ENCODE measurements at regions not wholly inside any gene's neighbourhood (a gene's known extent, or its start where the extent isn't known, plus 50 kb on each side); places are given as distances from the start of the nearest gene placed in this dataset.
"Not testable (repeated sequence)": the region's sequence is repeated elsewhere in the genome, so short reads cannot be mapped to it uniquely, and the experiment has no call there.

DNA sequence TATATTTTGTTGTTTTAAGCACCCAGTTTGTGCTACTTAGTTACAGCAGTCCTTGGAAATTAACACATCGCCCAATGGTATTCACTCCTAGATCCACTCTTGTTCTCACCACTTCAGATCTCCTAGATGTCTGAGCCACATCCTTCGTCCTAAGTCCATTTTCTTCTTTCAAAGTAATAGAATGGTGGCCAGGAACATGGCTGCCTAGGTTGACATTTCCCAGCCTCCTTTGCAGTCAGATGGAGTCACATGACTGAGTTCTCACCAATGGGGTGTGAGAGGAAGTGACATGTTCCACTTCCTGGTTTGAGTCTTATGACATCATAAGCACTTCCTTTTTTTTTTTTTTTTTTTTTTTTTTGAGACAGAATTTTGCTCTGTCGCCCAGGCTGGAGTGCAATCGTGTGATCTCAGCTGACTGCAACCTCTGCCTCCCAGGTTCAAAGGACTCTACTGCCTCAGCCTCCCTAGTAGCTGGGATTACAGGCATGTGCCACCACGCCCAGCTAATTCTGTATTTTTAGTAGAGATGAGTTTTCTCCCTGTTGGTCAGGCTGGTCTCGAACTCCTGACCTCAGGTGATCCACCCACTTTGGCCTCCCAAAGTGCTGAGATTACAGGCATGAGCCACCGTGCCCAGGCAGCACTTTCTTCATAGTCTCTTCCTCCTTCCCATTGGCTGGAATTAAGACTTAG is 91.7 kb upstream of the MRI1 start:
- DNase-seq, result peak; percentile 32
- H3K4me3 Mint-ChIP-seq, result peak overlapping the region; percentile 36
- not testable (repeated sequence) for ATAC-seq

DNA sequence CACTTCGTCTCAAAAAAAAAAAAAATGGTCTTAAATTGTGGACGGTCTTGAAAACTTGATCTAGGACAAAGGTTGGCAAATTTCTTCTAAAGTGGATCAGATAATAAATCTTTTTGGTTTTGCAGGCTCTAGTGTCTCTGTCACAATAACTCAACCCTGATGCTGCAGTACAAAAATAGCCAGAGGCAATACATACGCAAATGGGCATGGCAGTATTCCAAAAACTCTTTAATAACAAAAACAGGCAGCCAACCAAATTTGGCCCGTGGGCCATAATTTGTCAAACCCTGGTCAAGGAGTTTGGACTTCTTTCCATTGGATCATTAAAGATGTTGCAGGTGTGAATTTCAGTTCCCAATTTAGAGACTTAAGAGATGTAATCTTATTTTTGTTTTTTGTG is 93.5 kb upstream of the MRI1 start:
- Mint-ChIP-seq H3K4me1 (peaks cover under 1% of the 10 kb centered on the region), H3K27me3 (peaks cover 2% of the 10 kb centered on the region), H3K27ac (no peak overlapping the region), H3K4me3 (no peak overlapping the region), H3K9me3 (peaks cover 4% of the 10 kb centered on the region), H3K36me3 (ENCODE audit: low read depth) (peaks cover 5% of the 10 kb centered on the region)
- DNase-seq, result no peak
- no peak for ATAC-seq

More for the DNA sequence above, 91.7 kb upstream of the MRI1 start:
- H3K9me3 Mint-ChIP-seq; H3K27me3 Mint-ChIP-seq; H3K27ac Mint-ChIP-seq; H3K36me3 Mint-ChIP-seq (ENCODE audit: low read depth); H3K4me1 Mint-ChIP-seq: not testable (repeated sequence)

DNA sequence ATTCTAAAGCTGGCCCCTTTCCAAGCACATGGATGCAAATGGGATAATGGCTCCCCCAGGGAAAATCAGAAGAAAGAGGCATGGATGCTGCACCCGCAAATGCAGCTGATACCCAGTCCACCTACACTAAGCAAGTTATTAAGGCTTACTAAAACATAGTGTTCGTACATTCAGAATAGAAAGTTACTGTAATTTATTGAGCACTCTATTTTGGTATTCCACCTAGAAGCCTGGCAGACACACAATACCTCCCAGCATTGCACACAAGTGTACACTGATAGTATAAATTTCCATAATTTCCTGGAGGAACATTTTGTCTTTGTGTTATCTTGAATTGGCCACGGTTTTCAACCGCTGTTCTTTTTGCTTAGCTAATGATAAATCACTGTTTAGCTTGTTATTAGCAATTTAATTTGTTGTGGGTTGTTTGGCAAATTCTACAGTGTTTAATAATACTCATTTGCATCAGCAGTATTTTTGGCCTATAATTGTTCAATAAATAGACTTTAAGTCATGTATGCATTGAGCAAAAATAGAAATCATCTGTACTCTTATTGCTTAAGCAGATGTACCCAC is 94.5 kb upstream of the MRI1 start:
- no peaks in the 10 kb centered on the region for H3K4me1 Mint-ChIP-seq
- H3K9me3 Mint-ChIP-seq, result peaks cover 4% of the 10 kb centered on the region
- peaks cover 5% of the 10 kb centered on the region for H3K36me3 Mint-ChIP-seq (ENCODE audit: low read depth)
- H3K27me3 Mint-ChIP-seq, result no peaks in the 10 kb centered on the region
- no peak overlapping the region for H3K4me3 Mint-ChIP-seq
- ATAC-seq, result no peak
- no peak for DNase-seq
- H3K27ac Mint-ChIP-seq, result no peak overlapping the region

GRCh38 chr19:13668964-13669363 is 95.4 kb upstream of the MRI1 start:
- DNase-seq (no peak), ATAC-seq (no peak)
- H3K9me3 Mint-ChIP-seq, result peaks cover 4% of the 10 kb centered on the region
- H3K27ac Mint-ChIP-seq, result no peak overlapping the region
- H3K27me3 Mint-ChIP-seq, result no peaks in the 10 kb centered on the region
- H3K4me1 Mint-ChIP-seq, result no peaks in the 10 kb centered on the region
- H3K36me3 Mint-ChIP-seq (ENCODE audit: low read depth), result peaks cover 5% of the 10 kb centered on the region
- no peak overlapping the region for H3K4me3 Mint-ChIP-seq

DNA sequence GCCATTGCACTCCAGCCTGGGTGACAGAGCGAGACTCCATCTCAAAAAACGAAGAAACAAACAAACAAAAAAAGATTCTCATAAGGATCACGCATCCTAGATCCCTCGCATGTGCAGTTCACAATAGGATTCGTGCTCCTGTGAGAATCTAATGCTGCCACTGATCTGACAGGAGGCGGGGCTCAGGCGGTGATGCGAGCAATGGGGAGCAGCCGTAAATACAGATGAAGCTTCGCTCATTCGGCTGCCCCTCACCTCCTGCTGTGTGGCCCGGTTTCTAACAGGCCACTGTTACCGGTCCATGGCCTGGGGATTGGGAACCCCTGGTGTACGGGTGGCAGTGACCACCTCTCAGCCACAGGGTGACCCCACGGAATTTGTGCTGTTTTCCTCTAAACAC is 98.2 kb upstream of the MRI1 start:
- no peaks in the 10 kb centered on the region for H3K27me3 Mint-ChIP-seq
- DNase-seq, result no peak
- no peak overlapping the region for H3K4me3 Mint-ChIP-seq
- no peaks in the 10 kb centered on the region for H3K4me1 Mint-ChIP-seq
- no peaks in the 10 kb centered on the region for H3K9me3 Mint-ChIP-seq
- no peak for ATAC-seq
- H3K36me3 Mint-ChIP-seq (ENCODE audit: low read depth), result no peaks in the 10 kb centered on the region
- no peak overlapping the region for H3K27ac Mint-ChIP-seq

- Mint-ChIP-seq H3K27ac (no peak overlapping the region), H3K9me3 (no peaks in the 10 kb centered on the region), H3K4me1 (no peaks in the 10 kb centered on the region), H3K27me3 (no peaks in the 10 kb centered on the region), H3K4me3 (no peak overlapping the region), H3K36me3 (ENCODE audit: low read depth) (no peaks in the 10 kb centered on the region)
- no peak for DNase-seq
- no peak for ATAC-seq
These were observed 99.0 kb upstream of the MRI1 start for GRCh38 chr19:13665125-13665905.

DNA sequence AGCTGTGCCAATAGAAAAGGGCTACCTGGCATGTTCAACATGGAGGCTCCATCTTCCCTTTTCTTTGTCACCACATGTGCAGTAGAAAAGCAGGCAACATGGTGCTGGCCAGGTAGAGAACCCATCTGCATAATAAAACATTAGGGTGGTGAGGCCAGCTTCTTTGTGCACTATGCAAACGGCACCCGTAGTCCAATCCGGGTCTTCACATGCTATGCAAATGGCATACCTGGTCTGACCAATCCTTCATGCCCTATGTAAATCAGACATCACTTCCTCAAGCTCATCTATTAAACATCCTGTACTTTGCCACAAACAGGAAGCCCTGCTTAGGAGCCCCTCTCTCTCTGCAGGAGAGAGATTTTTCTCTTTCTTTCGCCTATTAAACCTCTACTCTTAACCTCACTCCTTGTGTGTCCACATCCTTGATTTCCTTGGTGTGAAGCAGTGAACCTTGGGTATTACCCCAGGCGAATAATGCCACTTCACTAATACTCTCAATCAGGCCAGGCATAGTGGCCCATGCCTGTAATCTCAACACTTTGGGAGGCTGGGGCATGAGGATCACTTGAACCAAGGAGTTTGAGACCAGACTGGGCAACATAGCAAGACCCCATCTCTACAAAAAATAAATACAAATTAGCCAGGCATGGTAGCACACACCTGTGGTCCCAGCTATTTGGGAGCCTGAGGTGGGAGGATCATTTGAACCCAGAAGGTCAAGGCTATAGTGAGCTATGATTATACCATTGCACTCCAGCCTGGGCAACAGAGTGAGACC is 111.3 kb upstream of the MRI1 start:
- Mint-ChIP-seq H3K4me1 (peaks cover 3% of the 10 kb centered on the region), H3K36me3 (ENCODE audit: low read depth) (no peaks in the 10 kb centered on the region), H3K27ac (no peak overlapping the region), H3K4me3 (no peak overlapping the region), H3K9me3 (peaks cover 4% of the 10 kb centered on the region), H3K27me3 (peaks cover under 1% of the 10 kb centered on the region)
- DNase-seq (no peak), ATAC-seq (no peak)

GRCh38 chr19:13646758-13647157 is 117.6 kb upstream of the MRI1 start:
- Mint-ChIP-seq H3K4me3 (no peak overlapping the region), H3K4me1 (no peaks in the 10 kb centered on the region), H3K36me3 (ENCODE audit: low read depth) (no peaks in the 10 kb centered on the region), H3K9me3 (peaks cover 4% of the 10 kb centered on the region), H3K27ac (no peak overlapping the region), H3K27me3 (peaks cover 4% of the 10 kb centered on the region)
- no peak for DNase-seq
- ATAC-seq, result no peak

- peaks cover 4% of the 10 kb centered on the region for H3K9me3 Mint-ChIP-seq
- ATAC-seq (no peak), DNase-seq (no peak)
- H3K36me3 Mint-ChIP-seq (ENCODE audit: low read depth), result no peaks in the 10 kb centered on the region
- H3K4me1 Mint-ChIP-seq, result no peaks in the 10 kb centered on the region
- H3K27me3 Mint-ChIP-seq, result peaks cover 5% of the 10 kb centered on the region
- H3K4me3 Mint-ChIP-seq, result no peak overlapping the region
- no peak overlapping the region for H3K27ac Mint-ChIP-seq
These were observed 119.7 kb upstream of the MRI1 start for GRCh38 chr19:13644645-13645044.

DNA sequence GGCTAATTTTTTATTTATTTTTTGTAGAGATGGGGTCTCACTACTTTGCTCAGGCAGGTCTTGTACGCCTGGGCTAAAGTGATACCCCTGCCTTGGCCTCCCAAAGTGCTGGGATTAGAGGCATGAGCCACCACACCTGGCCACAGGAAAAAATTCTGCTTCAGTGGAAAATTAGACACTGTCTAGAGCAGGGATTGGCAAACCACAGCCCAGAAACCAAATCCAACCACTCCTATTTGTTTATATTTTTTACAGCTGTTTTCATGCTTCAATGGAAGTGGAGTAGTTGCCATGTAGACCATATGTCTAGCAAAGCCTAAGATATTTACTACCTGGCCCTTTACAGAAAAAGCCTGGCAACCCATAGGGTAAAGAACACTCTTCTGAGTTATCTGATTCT is 123.7 kb upstream of the MRI1 start:
- Mint-ChIP-seq H3K36me3 (ENCODE audit: low read depth) (no peaks in the 10 kb centered on the region), H3K9me3 (peaks cover 8% of the 10 kb centered on the region), H3K27ac (no peak overlapping the region), H3K4me1 (peaks cover 3% of the 10 kb centered on the region), H3K4me3 (no peak overlapping the region), H3K27me3 (peaks cover 5% of the 10 kb centered on the region)
- no peak for ATAC-seq
- no peak for DNase-seq

GRCh38 chr19:13639342-13639929 is 124.9 kb upstream of the MRI1 start:
- H3K36me3 Mint-ChIP-seq (ENCODE audit: low read depth), result no peaks in the 10 kb centered on the region
- no peak overlapping the region for H3K4me3 Mint-ChIP-seq
- ATAC-seq (no peak), DNase-seq (no peak)
- H3K9me3 Mint-ChIP-seq, result peaks cover 4% of the 10 kb centered on the region
- peaks cover 3% of the 10 kb centered on the region for H3K4me1 Mint-ChIP-seq
- peaks cover 5% of the 10 kb centered on the region for H3K27me3 Mint-ChIP-seq
- H3K27ac Mint-ChIP-seq, result no peak overlapping the region

DNA sequence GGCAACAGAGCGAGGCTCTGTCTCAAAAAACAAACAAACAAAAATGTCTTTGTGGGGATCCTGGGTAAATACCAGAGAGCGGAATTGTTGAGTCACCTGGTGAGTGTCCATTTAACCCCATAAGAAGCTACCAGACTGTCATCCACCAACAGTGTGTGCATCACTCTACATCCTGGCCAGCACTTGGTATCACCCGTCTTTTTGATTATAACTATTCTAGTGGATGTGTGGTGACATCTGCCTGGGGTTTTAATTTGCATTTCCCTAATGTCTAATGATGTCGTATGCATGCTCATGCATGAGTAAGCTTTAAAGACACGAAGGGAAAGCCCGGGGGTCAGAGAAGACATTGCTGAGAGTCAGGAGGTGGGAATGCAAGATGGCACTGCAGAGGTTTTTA is 126.7 kb upstream of the MRI1 start:
- ATAC-seq (peak; percentile 72), DNase-seq (no peak)
- Mint-ChIP-seq H3K4me1 (peaks cover 3% of the 10 kb centered on the region), H3K27ac (peak overlapping the region; percentile 15), H3K36me3 (ENCODE audit: low read depth) (no peaks in the 10 kb centered on the region), H3K9me3 (peaks cover 4% of the 10 kb centered on the region), H3K27me3 (peaks cover 11% of the 10 kb centered on the region), H3K4me3 (no peak overlapping the region)

- no peaks in the 10 kb centered on the region for H3K36me3 Mint-ChIP-seq (ENCODE audit: low read depth)
- H3K9me3 Mint-ChIP-seq, result peaks cover 8% of the 10 kb centered on the region
- H3K27ac Mint-ChIP-seq, result no peak overlapping the region
- H3K27me3 Mint-ChIP-seq, result peaks cover 12% of the 10 kb centered on the region
- H3K4me1 Mint-ChIP-seq, result peaks cover 9% of the 10 kb centered on the region
- ATAC-seq, result no peak
- no peak for DNase-seq
- no peak overlapping the region for H3K4me3 Mint-ChIP-seq
These were observed 128.4 kb upstream of the CACNA1A start for GRCh38 chr19:13634658-13635057.

- ATAC-seq (no peak), DNase-seq (no peak)
- Mint-ChIP-seq H3K36me3 (ENCODE audit: low read depth) (no peaks in the 10 kb centered on the region), H3K27ac (no peak overlapping the region), H3K9me3 (peaks cover 4% of the 10 kb centered on the region), H3K27me3 (peaks cover 10% of the 10 kb centered on the region), H3K4me3 (no peak overlapping the region), H3K4me1 (peaks cover 12% of the 10 kb centered on the region)
These were observed 127.2 kb upstream of the CACNA1A start for GRCh38 chr19:13633522-13633922.
